HepG2 (cell line): ENCODE measurements at regions not wholly inside any gene's neighbourhood (a gene's known extent, or its start where the extent isn't known, plus 50 kb on each side); places are given as distances from the start of the nearest gene placed in this dataset.

ENCODE experiments used
- CTCF ChIP-seq: sonication (generic); formaldehyde crosslinking; IDR thresholded peaks from 2 replicates; pipeline ENCODE4 v1.5.0; 2020; ENCODE audit warnings: mild to moderate bottlenecking, missing genetic modification reagents, moderate library complexity
- PRDM15 ChIP-seq: sonication (generic); formaldehyde crosslinking; IDR thresholded peaks from 2 replicates; pipeline ENCODE4 v1.4.0; 2020; ENCODE audit warnings: missing genetic modification reagents
- RAD21 ChIP-seq: fragments of 450-650 bp; formaldehyde crosslinking; IDR thresholded peaks from 2 replicates; pipeline ENCODE4 v1.5.0; 2020; ENCODE audit warnings: mild to moderate bottlenecking
- USF2 ChIP-seq, 2 experiments: sonication (generic) in 1 of 2; formaldehyde crosslinking in 1 of 2; IDR thresholded peaks; 2 replicates each; pipeline versions ENCODE4 v1.5.1 to v1.6.1; 2011 to 2020; ENCODE audit warnings: borderline replicate concordance in 1 of 2, low read depth in 1 of 2, low read length in 1 of 2, mild to moderate bottlenecking in 1 of 2, missing genetic modification reagents in 1 of 2, moderate library complexity in 1 of 2
- ZNF589 ChIP-seq: sonication (generic); formaldehyde crosslinking; conservative IDR thresholded peaks from 2 replicates; pipeline ENCODE4 v1.8.0; 2022; ENCODE audit warnings: mild to moderate bottlenecking, moderate library complexity, missing genetic modification reagents

GRCh38 chr7:106731646-106732444, 70.9 kb upstream of the CCDC71L start:
- no peak for TF ChIP-seq USF2 (IDR thresholded peaks at IDR 0.05; ENCODE audit: low read depth, low read length)
- no peak for TF ChIP-seq USF2 (CRISPR knock-in tag; IDR thresholded peaks at IDR 0.05; ENCODE audit: borderline replicate concordance)
- TF ChIP-seq RAD21 (CRISPR knock-in tag): no peak
- TF ChIP-seq CTCF: no peak
- TF ChIP-seq ZNF589: no peak
- TF ChIP-seq PRDM15 (CRISPR knock-in tag): no peak
